Cardiac fibroblast (primary cell): ENCODE measurements at regions not wholly inside any gene's neighbourhood (a gene's known extent, or its start where the extent isn't known, plus 50 kb on each side); places are given as distances from the start of the nearest gene placed in this dataset.

ENCODE experiments used
- DNase-seq, 2 donors: peaks; one replicate each; pipeline versions ENCODE4 v3.0.0 to v3.0.0-alpha.2; 2010; ENCODE audit warnings: low read depth in 2 of 2
- H3K4me3 ChIP-seq, 2 donors: replicated peaks in 1 of 2; 1 replicate in 1 of 2; 2 replicates in 1 of 2; pipeline ENCODE4 v1.5.1; 2011; ENCODE audit warnings: low read depth in 2 of 2, low read length in 2 of 2, mild to moderate bottlenecking in 2 of 2, moderate library complexity in 1 of 2
- CTCF ChIP-seq: IDR thresholded peaks from one replicate; pipeline ENCODE4 v1.5.1; 2011; ENCODE audit warnings: low read depth, mild to moderate bottlenecking, low read length, inconsistent platforms

- no peak for TF ChIP-seq CTCF
- no peak overlapping the region for H3K4me3 ChIP-seq
- no peak for DNase-seq
Measured at GRCh38 chr3:165529451-165529850, 307.8 kb downstream of the BCHE start.

GRCh38 chr3:165526367-165526766, 310.9 kb downstream of the BCHE start:
- TF ChIP-seq CTCF, result no peak
- no peak for DNase-seq
- no peak overlapping the region for H3K4me3 ChIP-seq

GRCh38 chr3:165523801-165524200, 313.4 kb downstream of the BCHE start:
- TF ChIP-seq CTCF, result no peak
- H3K4me3 ChIP-seq, result no peak overlapping the region
- DNase-seq, result peak; percentile 8 to 51

- no peak for TF ChIP-seq CTCF
- no peak overlapping the region for H3K4me3 ChIP-seq
- no peak for DNase-seq
Measured at GRCh38 chr3:165522386-165522785, 314.8 kb downstream of the BCHE start.

GRCh38 chr3:165521131-165521871, 315.9 kb downstream of the BCHE start:
- no peak for TF ChIP-seq CTCF
- H3K4me3 ChIP-seq, result no peak overlapping the region
- no peak for DNase-seq

GRCh38 chr3:165519687-165520086, 317.5 kb downstream of the BCHE start:
- DNase-seq, result no peak
- H3K4me3 ChIP-seq, result no peak overlapping the region
- no peak for TF ChIP-seq CTCF

GRCh38 chr3:165518346-165518745, 318.9 kb downstream of the BCHE start:
- no peak overlapping the region for H3K4me3 ChIP-seq
- DNase-seq, result no peak
- no peak for TF ChIP-seq CTCF
